ENCODE measurements at regions not wholly inside any gene's neighbourhood (a gene's known extent, or its start where the extent isn't known, plus 50 kb on each side); places are given as distances from the start of the nearest gene placed in this dataset.
"Not testable (repeated sequence)": the region's sequence is repeated elsewhere in the genome, so short reads cannot be mapped to it uniquely, and the experiment has no call there.

DNA sequence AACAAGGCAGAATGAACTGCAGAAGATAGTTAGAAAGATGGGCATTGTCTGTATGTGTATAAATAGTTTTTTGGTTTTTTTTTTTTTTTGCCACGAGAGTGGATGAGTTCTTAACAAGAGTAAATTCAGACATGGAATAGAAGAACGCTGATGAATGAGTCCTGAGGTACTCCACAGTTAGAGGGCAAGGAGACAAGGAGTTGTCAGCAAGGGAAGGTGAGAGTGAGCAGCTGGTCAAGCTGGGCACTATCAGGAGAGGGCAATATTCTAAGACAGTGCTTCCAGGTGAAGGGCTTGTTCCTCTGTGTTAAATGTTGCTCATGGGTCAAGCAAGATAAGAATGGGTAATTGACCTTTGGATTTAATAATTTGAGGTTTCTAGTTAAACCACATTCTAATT is 138.6 kb upstream of the FAM78B start:
- DNase-seq (ENCODE audit: low spot score) = no peak

DNA sequence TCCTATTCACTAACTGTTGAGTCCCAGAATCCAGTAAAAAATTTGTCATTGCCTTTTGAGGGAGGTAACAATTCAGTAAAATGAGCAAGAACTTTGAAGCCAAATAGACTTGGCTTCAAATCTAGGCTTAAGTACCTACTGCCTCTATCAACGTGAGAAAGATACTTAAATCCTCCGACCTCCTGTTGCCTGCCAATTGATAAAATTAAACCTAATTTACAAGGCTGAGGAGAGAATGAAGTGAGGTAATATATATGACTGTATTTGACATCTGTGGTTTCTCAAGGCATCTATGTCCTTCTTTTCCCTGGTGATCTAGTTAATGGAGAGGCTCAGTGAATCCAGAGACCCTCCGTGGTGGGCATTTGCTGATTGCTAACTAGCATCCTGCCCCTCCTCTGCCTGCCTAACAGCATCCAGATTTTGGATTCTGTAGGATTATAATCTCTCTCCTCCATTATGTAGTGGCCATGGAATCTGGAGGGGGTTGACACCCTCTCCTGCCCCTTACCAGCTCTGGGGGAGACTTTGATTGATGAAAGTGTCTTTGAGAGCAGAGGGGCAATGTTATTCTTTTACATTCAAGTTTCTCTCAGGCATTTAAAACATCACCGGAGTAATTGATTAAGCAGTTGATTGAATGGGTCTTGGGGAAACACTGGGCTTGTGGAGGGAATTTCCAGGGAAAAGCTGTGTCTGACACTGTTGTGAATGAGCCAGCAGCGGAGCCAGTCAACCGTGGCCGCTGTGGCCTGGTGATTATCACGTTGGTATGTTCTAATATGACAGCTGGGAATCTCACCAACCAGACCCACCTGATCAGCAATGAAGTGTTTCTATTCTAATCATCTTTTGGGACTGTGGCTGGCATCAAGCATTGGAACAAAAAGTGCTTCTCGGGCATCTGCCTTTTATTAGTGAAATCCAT is 140.7 kb upstream of the FAM78B start:
- DNase-seq (ENCODE audit: low spot score) = no peak

DNA sequence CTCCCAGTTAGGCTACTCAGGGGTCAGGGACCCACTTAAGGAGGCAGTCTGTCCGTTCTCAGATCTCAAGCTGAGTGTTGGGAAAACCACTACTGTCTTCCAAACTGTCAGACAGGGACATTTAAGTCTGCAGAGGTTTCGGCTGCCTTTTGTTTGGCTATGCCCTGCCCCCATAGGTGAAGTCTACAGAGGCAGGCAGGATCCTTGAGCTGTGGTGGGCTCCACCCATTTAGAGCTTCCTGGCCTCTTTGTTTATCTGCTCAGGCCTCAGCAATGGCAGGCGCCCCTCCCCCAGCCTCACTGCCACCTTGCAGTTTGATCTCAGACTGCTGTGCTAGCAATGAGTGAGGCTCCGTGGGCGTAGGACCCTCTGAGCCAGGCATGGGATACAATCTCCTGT is 149.5 kb upstream of the FAM78B start:
- DNase-seq (ENCODE audit: low spot score) = not testable (repeated sequence)

DNA sequence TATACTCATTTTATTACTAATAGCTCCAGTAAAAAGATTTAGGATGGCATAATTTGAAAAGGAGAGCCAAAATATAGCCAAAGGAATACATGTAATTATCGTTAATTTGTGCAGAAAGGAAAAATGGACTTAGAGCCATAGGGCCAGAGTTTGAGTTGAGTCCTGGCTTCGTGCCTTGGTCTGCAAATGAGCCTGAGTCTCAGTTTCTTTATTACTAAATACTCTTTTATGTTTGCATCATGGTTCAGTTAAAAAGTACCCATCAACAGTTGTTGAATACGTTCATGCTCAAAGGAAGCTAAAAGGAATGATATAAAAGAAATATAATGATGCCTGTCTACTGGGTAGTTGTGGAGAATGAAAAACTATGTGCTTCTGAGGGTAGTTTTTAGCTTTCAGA is 155.7 kb upstream of the FAM78B start:
- no peak for DNase-seq (ENCODE audit: low spot score)

DNA sequence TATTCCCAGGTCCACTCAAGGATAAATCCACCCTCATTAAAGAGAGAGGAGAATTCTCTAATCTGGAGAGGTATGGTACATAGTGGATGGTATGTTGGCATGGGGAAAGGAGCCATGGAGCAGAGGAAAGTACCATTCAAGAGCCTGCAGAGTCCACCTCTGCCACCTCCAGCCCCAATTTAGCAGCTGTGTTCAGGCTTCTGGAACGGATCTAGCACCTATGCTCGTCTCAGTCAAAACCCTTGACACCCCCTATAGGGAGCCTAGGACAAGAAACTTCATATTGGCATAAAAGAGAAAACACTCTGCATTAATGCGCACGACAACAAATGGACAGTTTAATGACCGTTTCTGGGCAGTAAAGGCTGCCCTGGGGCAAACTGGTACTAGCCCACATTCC is 161.1 kb upstream of the FAM78B start:
- DNase-seq (ENCODE audit: low spot score) = no peak

DNA sequence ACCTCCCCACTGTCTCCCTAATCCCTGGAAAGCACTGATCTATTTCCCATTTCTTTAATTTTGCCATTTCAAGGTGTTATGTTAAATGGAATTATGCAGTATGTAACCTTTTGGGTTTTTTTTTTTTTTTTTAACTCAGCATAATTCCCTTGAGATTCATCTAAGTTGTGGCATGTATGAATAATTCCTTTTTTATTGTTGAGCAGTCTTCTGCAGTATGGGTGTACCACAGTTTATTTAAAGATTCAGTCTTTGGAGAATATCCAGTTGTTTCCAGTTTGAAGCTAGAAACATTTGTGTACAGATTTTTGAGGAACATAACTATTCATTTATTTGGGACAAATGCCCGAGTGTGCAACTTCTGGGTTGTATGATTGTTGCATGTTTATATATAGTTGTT is 162.2 kb upstream of the FAM78B start:
- DNase-seq (ENCODE audit: low spot score) = no peak

DNA sequence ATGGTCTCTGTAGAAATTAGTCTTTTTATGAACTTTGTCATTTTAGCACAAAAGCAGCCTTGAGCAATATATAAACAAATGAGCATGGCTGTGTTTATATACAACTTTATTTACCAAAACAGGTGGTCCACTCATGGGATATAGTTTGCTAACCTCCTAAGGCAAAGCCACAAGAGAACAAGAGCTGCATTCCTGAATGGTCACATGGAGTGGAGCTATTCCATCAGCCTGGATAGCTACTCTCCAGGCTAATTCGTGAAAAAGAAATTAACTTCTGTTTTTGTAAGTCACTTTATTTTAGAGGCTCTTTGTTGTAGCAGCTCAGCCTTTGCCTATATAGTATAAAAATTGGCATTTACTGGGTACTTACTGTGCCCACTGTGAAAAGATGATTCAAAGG is 163.3 kb upstream of the FAM78B start:
- DNase-seq (ENCODE audit: low spot score) = no peak

DNA sequence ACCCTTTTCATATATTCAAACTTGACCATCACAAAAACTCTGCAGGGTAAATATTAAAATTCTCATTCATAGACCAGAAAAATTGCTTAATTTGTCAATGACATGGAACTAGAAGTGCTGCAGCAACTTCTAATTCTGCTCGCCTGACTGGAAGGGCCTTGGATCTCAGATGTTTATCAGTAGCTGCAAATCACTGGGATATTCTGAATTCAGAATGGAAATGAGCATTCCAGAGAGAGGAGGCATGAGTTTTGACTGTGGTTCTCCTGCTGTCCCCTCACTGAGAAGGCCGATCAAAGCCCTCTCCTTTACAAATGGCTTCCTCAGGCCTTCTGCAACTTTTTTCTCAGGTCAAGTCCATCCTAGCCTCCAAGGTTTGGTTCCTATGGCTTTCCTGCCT is 171.3 kb upstream of the FAM78B start:
- no peak for DNase-seq (ENCODE audit: low spot score)

DNA sequence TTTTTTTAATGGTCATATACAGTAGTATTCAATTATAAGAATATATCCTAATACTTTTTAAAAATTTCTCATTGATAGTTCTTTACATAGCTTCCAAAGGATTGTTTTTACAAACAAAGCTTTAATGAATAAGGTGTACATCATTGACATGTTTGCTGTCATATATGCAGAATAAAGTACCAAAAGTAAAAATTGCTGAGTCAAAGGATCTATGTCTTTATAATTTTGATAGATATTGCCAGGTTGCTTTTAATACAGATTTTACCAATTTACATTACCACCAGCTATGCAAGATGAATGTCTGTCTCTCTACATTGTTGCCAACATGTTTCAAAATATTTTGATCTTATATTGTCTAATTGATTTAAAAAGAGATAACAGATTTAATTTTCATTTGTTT is 173.9 kb upstream of the FAM78B start:
- DNase-seq (ENCODE audit: low spot score) = no peak

DNA sequence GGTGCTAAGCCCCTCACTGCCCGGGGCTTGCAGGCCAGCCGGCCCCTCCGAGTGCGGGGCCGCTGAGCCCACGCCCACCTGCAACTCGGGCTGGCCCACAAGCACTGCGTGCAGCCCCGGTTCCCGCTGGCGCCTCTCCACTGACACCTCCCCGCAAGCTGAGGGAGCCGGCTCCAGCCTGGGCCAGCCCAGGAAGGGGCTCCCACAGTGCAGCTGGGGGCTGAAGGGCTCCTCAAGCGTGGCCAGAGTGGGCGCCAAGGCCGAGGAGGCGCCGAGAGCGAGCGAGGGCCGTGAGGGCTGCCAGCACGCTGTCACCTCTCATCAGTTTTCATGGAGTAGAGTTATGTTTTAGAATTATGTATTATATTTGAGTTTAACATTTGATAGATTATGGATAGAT is 176.5 kb upstream of the FAM78B start:
- no peak for DNase-seq (ENCODE audit: low spot score)

DNA sequence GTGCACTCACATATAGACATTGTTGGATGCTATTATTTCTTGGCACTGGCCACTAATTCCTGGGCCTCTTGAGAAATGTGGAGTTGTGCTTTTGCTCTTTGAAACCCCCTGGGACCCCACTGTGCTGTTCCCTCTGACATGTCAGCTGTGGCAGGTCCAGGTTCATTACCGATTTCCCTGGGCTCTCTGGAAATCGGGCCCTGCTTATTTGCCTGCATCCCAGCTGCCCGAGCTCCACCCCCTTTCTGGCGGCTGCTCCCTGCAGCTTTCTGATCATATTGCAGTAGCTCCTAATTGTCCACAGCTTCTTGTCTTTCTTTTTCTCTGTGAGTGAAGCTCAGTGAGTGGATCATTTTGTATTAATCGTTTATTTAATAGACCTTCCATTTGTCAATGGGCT is 183.7 kb upstream of the FAM78B start:
- DNase-seq (ENCODE audit: low spot score) = no peak

DNA sequence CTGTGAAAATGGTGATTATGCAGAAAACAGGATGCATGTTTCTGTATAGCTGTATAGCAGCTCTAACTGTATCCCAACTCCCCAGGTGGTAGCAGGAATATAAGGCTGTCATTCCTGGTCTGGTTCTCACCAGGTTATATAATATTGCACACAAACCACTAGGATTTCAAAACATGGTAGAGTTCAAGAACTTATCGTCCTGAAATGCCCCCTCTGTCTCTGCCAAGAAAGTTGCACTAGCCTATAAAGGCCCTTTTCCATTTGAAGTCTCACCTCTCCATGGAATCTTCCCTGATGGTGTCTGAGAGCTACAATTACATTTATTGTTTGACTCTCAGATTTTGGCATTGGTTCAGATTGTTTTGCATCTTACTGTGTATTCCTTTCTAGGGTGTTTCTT is 184.9 kb upstream of the FAM78B start:
- no peak for DNase-seq (ENCODE audit: low spot score)

DNA sequence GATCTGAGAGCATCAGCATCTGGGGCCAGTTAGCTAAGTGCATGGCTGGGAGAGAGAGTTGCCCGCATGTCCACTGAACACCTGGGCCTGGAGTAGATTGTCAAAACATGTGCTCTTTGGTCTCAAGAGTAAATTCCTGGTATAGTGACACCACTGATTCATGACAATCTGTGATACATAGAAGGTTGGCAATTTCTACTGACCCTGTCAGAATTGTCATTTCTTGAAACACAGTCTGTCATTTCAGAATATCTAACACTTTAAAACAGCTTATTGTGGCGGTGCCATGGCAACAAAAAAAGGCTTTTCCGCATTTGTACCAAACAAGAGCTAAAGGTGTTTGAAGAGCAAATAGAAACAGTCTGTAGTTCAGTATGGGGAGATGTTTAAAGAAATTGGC is 186.4 kb upstream of the FAM78B start:
- DNase-seq (ENCODE audit: low spot score) = no peak

DNA sequence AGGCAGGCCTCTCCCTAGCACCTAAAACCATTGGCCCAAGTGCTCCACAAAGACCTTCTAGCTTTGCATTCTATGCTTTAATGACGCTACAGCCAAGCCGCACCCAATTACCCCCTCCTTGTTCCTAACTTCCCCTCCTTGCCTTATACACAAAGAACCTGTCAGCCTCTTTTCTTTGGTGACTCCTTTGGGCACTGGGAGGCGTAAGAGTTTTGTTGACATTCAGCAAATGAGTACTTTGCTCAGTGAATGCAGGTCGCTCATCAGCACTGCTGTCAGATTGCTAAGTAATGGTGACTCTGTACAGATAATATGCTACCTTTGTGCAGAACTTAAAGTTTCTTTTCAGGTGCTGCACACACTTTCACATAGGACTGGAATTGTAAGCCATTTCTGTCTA is 187.6 kb upstream of the FAM78B start:
- no peak for DNase-seq (ENCODE audit: low spot score)

DNA sequence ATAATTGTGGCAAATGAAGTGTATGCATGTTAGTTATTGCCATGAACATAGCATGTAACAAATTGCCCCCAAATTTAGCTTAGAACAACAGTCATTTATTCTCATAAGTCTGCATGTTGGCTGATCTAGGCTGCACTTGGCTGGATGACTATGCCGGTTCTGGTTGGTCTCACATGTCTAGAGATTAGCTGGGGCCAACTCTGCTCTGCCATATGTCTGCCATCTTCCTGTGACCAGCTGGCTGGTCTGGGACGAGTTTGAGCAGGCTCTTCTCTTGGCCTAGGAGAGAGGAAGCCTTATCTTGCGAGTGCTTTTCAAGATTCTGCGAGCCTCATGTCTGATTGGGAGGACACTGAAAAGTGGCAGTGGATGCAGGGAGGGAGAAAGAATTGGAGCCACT is 198.3 kb upstream of the FAM78B start:
- DNase-seq (ENCODE audit: low spot score) = no peak

DNA sequence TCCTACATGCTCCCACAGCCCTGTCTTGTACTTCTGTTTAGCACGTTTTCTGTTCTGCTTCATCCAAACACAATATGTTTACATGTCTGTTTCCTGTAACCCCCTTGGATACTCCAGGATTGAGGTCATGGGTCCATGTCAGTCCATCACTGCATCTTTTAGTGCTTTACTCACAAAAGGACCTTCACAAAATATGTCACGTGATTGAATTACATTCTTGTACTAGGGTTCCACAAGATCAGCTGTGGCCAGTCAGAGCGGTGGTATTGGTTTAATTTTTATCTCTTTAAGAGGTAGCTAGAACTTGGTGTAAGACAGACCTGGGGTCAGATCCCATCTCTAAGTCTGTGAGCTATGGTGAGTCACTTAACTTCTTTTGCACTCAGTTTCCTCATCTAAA is 201.2 kb upstream of the FAM78B start:
- DNase-seq (ENCODE audit: low spot score) = no peak

DNA sequence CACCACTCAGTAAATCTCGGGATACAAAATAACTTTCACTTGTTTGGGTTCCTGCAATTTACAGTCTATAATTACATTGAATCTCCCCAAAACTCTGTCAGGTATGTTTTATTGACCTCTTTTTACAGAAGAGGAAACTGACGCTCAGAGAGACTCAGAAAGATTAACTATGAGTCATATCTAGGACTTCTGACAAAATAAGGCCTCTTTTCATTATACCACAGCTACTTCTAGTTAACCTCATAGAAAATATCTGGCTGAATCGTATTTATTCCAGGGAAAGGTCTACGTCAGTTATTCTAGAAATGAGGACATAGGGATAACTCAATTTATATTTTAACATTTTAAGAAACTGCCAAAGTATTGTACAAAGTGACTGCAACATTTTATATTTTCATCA is 211.1 kb upstream of the FAM78B start:
- no peak for DNase-seq (ENCODE audit: low spot score)

DNA sequence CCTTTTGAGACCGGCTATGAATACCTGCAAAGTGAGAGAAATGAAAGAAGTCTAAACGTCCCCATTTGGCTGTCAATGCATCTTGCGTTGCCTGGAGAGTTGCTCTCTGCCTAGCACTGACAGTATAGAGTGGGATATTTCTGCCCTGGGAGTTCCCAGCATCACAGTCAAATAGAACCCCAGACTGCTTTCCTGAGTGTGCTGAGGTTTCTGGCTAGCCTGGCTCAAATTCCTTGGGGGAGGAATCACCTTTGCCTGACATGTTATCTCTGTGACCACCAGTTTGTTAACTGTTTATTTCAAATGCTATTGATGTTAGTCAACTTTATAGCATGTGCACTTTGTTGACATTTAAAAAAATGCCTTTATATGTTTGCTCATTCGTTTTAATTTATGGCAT is 212.0 kb upstream of the FAM78B start:
- DNase-seq (ENCODE audit: low spot score) = no peak

DNA sequence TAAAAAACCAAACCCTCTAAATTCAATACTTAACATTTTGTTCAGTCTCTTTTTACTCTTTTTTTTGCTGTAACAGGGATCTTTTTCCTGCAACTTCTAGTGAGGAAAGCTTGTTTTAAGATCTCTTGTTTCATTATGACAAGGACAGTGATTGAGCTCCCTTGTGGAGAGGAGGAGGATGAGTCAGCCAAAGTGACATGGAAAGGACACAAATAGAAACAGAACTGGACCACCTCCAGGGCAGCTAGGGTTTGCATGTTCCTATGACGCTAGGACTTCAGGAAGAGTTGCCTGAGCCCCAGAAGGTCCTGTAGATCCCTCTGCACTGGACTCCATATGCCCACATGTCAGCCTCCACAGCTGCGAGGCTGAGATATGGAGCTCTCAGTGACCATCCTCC is 212.6 kb upstream of the FAM78B start:
- no peak for DNase-seq (ENCODE audit: low spot score)

DNA sequence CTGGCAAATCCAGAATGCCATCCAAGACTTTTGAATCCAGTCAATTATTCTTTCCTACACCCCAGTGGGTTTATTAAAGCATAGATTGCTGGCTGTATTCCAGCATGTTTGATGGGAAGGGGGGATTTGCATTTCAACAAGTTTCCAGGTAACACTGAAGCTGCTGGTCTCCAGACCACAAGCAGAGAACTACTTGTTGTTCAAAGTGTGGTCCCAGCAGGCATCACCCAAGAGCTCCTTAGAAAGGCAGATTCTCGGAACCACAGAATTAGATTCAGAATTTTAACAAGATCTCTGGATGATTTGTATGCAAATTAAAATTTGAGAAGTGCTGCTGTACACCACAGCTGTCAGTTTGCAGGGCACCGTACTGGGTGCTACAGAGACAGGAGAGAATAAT is 216.3 kb upstream of the FAM78B start:
- no peak for DNase-seq (ENCODE audit: low spot score)

DNA sequence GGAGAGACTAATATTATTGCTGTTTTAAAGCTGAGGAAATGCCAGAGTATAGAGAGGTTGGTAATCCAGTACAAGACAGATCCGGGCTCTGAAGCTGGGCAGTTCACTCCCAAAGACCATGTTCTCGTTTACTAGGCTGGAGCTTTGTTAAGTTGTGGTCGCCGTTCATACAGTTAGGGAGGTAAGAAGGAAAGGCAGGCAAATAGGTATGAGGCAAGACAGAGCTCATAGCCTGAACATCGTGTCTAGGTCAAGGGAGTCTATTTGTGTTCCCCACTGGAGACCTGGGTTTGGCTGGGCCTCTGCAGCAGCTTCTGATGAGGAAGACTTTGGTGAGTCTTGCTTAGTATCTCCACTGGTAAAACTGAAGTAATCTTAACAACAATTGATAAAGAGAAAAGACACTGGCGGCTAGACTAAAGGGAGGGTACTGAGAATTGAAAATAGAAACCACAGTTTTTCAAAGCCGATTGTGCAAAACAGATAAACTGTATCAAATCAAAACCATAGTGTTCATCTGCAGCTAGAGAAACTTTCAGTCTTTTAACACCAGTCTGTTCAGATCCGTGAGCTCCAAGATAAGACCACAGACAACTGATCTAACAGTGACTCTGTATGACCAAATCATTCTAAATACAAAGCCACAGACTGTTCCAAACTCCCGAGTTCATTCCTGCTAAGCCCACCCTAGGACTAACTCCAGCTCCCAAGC is 217.0 kb upstream of the FAM78B start:
- DNase-seq (ENCODE audit: low spot score) = no peak

DNA sequence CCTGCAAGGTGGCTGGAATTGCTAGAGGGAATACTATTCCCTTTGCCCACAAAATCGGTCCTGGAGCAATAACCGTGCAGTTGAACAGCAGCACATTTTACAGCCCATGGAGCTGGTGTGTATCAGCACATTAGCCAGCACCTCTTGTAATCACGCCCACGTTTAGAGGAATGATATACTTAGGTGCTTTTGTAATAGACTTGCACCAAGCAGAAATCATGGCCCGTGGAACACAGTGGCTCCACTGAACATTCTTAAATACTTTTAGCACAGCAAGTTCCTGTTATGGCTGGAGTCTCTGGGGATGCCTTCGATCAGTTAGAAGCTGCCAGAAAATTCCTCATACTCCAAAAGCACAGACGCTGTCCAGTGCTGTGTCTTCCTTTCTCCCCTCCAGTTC is 218.1 kb upstream of the FAM78B start:
- no peak for DNase-seq (ENCODE audit: low spot score)

DNA sequence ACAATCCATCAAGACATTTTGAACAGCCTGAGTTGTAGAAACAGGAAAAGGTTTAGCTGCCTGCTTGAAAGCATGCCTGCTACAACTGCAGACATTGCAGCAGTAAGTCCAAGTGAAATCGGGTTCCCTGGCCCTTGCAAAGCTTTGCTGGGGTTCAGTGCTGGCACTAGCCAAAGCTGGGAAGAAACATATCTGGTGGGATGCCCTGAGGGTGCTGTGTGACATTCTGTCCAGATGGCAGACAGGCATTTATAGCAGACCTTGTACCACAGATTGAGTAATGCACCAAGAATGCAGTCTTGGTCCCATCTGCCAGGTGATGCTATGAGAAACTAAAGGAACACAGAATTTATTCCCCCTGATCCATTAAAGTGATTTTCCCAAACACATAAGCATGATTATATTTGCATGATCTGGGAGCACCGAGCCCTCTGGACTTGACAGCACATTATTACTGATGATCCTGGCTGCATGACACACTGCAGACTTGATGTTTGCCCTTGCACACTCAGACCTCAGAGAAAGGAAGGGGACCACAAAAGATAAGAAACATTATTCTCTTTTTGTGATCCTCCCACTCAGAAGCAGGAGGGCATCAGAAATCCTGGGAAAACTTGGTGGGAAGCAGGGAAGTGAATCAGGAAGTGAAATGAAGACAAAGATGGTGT is 223.7 kb upstream of the FAM78B start:
- DNase-seq (ENCODE audit: low spot score) = no peak
